GM18858 (cell line): ENCODE measurements at regions not wholly inside any gene's neighbourhood (a gene's known extent, or its start where the extent isn't known, plus 50 kb on each side); places are given as distances from the start of the nearest gene placed in this dataset.

Experiments used
- ATAC-seq: cut with Tn5 transposase; IDR thresholded peaks from one replicate; pipeline ENCODE4 v1.9.1; 2021; ENCODE audit not compliant: unreplicated experiment

GRCh38 chr14:34069854-34070582, 119.1 kb upstream of the EGLN3 start:
- ATAC-seq = no peak

GRCh38 chr14:34067587-34067986, 116.7 kb upstream of the EGLN3 start:
- no peak for ATAC-seq

GRCh38 chr14:34065690-34066391, 115.0 kb upstream of the EGLN3 start:
- no peak for ATAC-seq

GRCh38 chr14:34065236-34065635, 114.4 kb upstream of the EGLN3 start:
- no peak for ATAC-seq

- ATAC-seq = no peak
Measured at GRCh38 chr14:34064349-34064748, 113.5 kb upstream of the EGLN3 start.

- no peak for ATAC-seq
Measured at GRCh38 chr14:34063470-34064164, 112.7 kb upstream of the EGLN3 start.

- no peak for ATAC-seq
Measured at GRCh38 chr14:34063042-34063441, 112.2 kb upstream of the EGLN3 start.

- no peak for ATAC-seq
Measured at GRCh38 chr14:34062353-34062973, 111.6 kb upstream of the EGLN3 start.

GRCh38 chr14:34060651-34060999, 109.8 kb upstream of the EGLN3 start:
- ATAC-seq = no peak

- peak; percentile 80 for ATAC-seq
Measured at GRCh38 chr14:34059925-34060650, 109.2 kb upstream of the EGLN3 start.

GRCh38 chr14:34059037-34059924, 108.4 kb upstream of the EGLN3 start:
- no peak for ATAC-seq

GRCh38 chr14:34058510-34058909, 107.6 kb upstream of the EGLN3 start:
- no peak for ATAC-seq

- no peak for ATAC-seq
Measured at GRCh38 chr14:34056046-34056445, 105.2 kb upstream of the EGLN3 start.

GRCh38 chr14:34055157-34055950, 104.5 kb upstream of the EGLN3 start:
- ATAC-seq = no peak

GRCh38 chr14:34053666-34054065, 102.8 kb upstream of the EGLN3 start:
- no peak for ATAC-seq

GRCh38 chr14:34052658-34053014, 101.8 kb upstream of the EGLN3 start:
- ATAC-seq = no peak

GRCh38 chr14:34051966-34052657, 101.2 kb upstream of the EGLN3 start:
- peak; percentile 76 for ATAC-seq

- no peak for ATAC-seq
Measured at GRCh38 chr14:34050606-34051005, 99.7 kb upstream of the EGLN3 start.

GRCh38 chr14:34049790-34050189, 98.9 kb upstream of the EGLN3 start:
- ATAC-seq = no peak
